DOHH2 (cell line): ENCODE measurements at regions not wholly inside any gene's neighbourhood (a gene's known extent, or its start where the extent isn't known, plus 50 kb on each side); places are given as distances from the start of the nearest gene placed in this dataset.

Source experiments
- H3F3A ChIP-seq: fragments of 200-600 bp; sonication (generic), shearing (Covaris generic); 2 replicates; pipeline ENCODE4 v1.6.0; 2016; ENCODE audit warnings: antibody characterized with exemption, mild to moderate bottlenecking; ENCODE audit not compliant: control insufficient read depth, insufficient read depth
- H3K27ac ChIP-seq: fragments of 200-600 bp; sonication (generic); 2 replicates; pipeline ENCODE4 v1.5.1; 2014; ENCODE audit warnings: low read depth, mild to moderate bottlenecking, low read length, moderate library complexity
- H3K27me3 ChIP-seq: fragments of 200-600 bp; sonication (generic); 2 replicates; pipeline ENCODE4 v1.6.1; 2014; ENCODE audit warnings: mild to moderate bottlenecking, low read length, mixed read lengths; ENCODE audit not compliant: control insufficient read depth
- H3K36me3 ChIP-seq: fragments of 200-600 bp; sonication (generic); 2 replicates; pipeline ENCODE4 v1.6.1; 2014; ENCODE audit warnings: mild to moderate bottlenecking, low read length, moderate library complexity, mixed read lengths; ENCODE audit not compliant: control insufficient read depth
- H3K4me1 ChIP-seq: fragments of 200-600 bp; sonication (generic); 2 replicates; pipeline ENCODE4 v1.6.1; 2014; ENCODE audit warnings: mild to moderate bottlenecking, low read length, mixed read lengths; ENCODE audit not compliant: control insufficient read depth
- H3K4me2 ChIP-seq: fragments of 200-600 bp; sonication (generic); 2 replicates; pipeline ENCODE4 v1.6.0; 2014; ENCODE audit warnings: mild to moderate bottlenecking, low read length, moderate library complexity
- H3K4me3 ChIP-seq: fragments of 200-600 bp; sonication (generic); 2 replicates; pipeline ENCODE4 v1.5.1; 2014; ENCODE audit warnings: mild to moderate bottlenecking, low read length, mixed read lengths
- H3K79me2 ChIP-seq: fragments of 200-600 bp; sonication (generic); 2 replicates; pipeline ENCODE4 v1.6.1; 2014; ENCODE audit warnings: mild to moderate bottlenecking, low read length, mixed read lengths; ENCODE audit not compliant: control insufficient read depth
- H3K9me2 ChIP-seq: fragments of 200-600 bp; sonication (generic); replicated peaks from 2 replicates; pipeline ENCODE4 v1.6.1; 2014; ENCODE audit warnings: mild to moderate bottlenecking, low read length, mixed read lengths; ENCODE audit not compliant: control insufficient read depth
- H3K9me3 ChIP-seq: fragments of 200-600 bp; sonication (generic); 2 replicates; pipeline ENCODE4 v1.6.1; 2014; ENCODE audit warnings: antibody characterized with exemption, low read length, mixed read lengths; ENCODE audit not compliant: control insufficient read depth, insufficient read depth
- H4K20me1 ChIP-seq: fragments of 200-600 bp; sonication (generic); 2 replicates; pipeline ENCODE4 v1.6.0; 2014; ENCODE audit warnings: low read depth, mild to moderate bottlenecking, antibody characterized with exemption, low read length, moderate library complexity; ENCODE audit not compliant: control insufficient read depth, insufficient read depth
- EZH2phosphoT487 ChIP-seq: fragments of 200-600 bp; sonication (generic); IDR thresholded peaks from 2 replicates; pipeline ENCODE4 v1.6.1; 2017; ENCODE audit warnings: borderline replicate concordance, mild to moderate bottlenecking, antibody characterized with exemption, low read length, moderate library complexity, mixed read lengths
- TF ChIP-seq, protein P1 (sequence below): fragments of 200-600 bp; sonication (generic); IDR thresholded peaks from one replicate; pipeline ENCODE4 v1.5.1; 2014; ENCODE audit warnings: antibody characterized with exemption, mild to moderate bottlenecking, low read depth, low read length; ENCODE audit not compliant: poor library complexity, severe bottlenecking

DNA sequence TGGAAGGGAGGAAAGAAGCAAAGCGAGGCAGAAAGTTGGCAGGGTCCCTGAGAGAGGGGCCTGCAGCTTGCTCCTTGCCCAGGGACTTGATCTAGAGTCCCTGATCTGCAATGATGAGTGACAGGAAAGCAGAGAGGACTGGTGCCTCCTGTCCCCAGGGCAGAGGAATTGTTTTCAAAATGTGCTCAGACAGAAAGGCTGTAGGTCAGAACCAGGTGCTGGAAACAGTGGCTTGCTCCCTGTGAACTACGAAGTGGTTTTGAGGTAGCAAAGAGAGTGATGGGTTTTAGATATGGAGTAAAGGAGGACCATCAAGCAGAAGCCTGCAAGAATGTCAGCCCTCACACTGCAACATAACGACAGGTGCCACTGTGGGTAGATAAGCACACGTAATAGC, 164.9 kb upstream of the SERTAD2 start:
- TF ChIP-seq EZH2phosphoT487 = no peak
- TF ChIP-seq, protein P1, sequence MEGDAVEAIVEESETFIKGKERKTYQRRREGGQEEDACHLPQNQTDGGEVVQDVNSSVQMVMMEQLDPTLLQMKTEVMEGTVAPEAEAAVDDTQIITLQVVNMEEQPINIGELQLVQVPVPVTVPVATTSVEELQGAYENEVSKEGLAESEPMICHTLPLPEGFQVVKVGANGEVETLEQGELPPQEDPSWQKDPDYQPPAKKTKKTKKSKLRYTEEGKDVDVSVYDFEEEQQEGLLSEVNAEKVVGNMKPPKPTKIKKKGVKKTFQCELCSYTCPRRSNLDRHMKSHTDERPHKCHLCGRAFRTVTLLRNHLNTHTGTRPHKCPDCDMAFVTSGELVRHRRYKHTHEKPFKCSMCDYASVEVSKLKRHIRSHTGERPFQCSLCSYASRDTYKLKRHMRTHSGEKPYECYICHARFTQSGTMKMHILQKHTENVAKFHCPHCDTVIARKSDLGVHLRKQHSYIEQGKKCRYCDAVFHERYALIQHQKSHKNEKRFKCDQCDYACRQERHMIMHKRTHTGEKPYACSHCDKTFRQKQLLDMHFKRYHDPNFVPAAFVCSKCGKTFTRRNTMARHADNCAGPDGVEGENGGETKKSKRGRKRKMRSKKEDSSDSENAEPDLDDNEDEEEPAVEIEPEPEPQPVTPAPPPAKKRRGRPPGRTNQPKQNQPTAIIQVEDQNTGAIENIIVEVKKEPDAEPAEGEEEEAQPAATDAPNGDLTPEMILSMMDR = no peak
- Histone ChIP-seq H3K4me2 (no peak overlapping the region), H3K4me3 (no peak overlapping the region), H3K9me3 (no peaks in the 10 kb centered on the region), H3K9me2 (no peaks in the 10 kb centered on the region), H3K4me1 (peaks cover 24% of the 10 kb centered on the region), H3K79me2 (no peaks in the 10 kb centered on the region), H4K20me1 (no peaks in the 10 kb centered on the region), H3K27me3 (no peaks in the 10 kb centered on the region), H3K36me3 (no peaks in the 10 kb centered on the region), H3F3A (peaks cover 2% of the 10 kb centered on the region; the same call in 1 of the 2 replicates), H3K27ac (no peak overlapping the region)

DNA sequence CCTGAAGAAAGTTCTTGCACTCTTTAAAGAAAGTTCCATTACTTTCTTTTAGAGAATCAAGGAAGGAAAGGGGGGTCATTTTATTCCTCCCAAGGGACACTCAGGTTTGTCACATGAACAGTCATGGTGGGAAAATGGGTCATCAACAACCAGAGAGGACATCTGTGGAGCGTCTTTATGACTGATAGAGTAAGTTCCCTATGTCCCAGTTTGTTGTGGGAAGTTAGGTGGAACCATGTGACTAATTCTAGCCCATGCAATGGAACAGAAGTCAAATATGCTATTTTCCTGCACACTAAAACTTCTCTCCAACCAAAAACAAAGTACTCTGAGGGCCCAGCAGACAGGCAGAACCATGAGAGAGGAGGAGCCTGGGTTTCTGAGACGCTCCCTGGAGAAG, 165.6 kb upstream of the SERTAD2 start:
- Histone ChIP-seq H3K9me2 (no peaks in the 10 kb centered on the region), H3K4me1 (peaks cover 26% of the 10 kb centered on the region), H3K79me2 (no peaks in the 10 kb centered on the region), H3K27me3 (no peaks in the 10 kb centered on the region), H3F3A (peaks cover 2% of the 10 kb centered on the region; the same call in 1 of the 2 replicates), H3K4me3 (peak overlapping the region; percentile 24; the same call in 1 of the 2 replicates), H3K9me3 (no peaks in the 10 kb centered on the region), H3K27ac (no peak overlapping the region), H3K36me3 (no peaks in the 10 kb centered on the region), H4K20me1 (no peaks in the 10 kb centered on the region), H3K4me2 (peak overlapping the region; percentile 46)
- no peak for TF ChIP-seq EZH2phosphoT487
- TF ChIP-seq, protein P1 = no peak

DNA sequence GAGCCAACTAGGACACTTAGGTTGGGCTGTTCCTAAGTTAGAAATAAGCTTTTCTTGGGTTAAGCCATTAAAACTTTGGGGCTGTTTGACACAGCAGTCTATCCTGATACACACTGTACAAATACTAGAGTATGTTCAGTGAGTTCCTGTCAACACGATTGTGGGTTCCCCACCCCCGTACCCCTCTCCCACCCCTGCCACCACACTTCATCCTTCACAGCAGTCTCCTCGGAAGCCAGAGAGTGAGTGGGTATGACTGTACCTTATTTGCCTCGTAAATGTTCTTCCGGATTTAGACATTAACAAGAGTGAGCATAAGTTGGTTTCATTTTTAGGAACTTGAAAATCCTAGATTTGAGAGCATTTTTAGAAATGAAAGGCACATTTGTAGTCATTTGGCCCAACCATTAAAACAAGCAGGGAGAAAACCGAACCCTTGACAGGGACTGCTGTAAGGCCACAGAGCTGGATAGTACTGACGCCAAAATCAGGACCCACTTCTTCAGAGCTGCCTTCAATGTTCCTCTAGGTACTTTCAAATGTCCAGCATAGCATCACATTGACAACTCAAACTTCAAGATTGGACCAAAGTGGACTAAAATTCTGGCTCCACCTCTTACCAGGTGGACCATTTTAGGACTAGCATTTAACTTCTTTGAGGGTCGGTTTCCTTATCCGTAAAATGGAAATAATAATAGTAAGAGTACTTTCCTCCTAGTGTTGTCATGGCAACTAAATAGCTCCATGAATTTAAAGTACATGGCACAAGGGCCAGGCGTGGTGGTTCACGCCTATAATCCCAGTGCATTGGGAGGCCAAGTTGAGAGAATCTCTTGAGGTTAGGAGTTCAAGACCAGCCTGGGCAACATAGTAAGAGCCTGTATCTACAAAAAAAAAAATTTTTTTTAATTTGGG, 166.3 kb upstream of the SERTAD2 start:
- peaks cover 2% of the 10 kb centered on the region; the same call in 1 of the 2 replicates for H3F3A ChIP-seq
- TF ChIP-seq, protein P1 = no peak
- TF ChIP-seq EZH2phosphoT487 = no peak
- H3K4me2 ChIP-seq = peak overlapping the region; percentile 46
- no peaks in the 10 kb centered on the region for H3K79me2 ChIP-seq
- no peaks in the 10 kb centered on the region for H4K20me1 ChIP-seq
- H3K9me3 ChIP-seq = no peaks in the 10 kb centered on the region
- peaks cover 29% of the 10 kb centered on the region for H3K4me1 ChIP-seq
- peak overlapping the region; percentile 24; the same call in 1 of the 2 replicates for H3K4me3 ChIP-seq
- no peaks in the 10 kb centered on the region for H3K9me2 ChIP-seq
- H3K27ac ChIP-seq = no peak overlapping the region
- no peaks in the 10 kb centered on the region for H3K36me3 ChIP-seq
- H3K27me3 ChIP-seq = no peaks in the 10 kb centered on the region
